ENCODE measurements at regions not wholly inside any gene's neighbourhood (a gene's known extent, or its start where the extent isn't known, plus 50 kb on each side); places are given as distances from the start of the nearest gene placed in this dataset.
"Not testable (repeated sequence)": the region's sequence is repeated elsewhere in the genome, so short reads cannot be mapped to it uniquely, and the experiment has no call there.

GRCh38 chr3:176183181-176183580 lies 1014.1 kb downstream of the TBL1XR1 start:
- H3K9me3 ChIP-seq (ENCODE audit: control insufficient read depth, low read length, poor library complexity, severe bottlenecking) = no peaks in the 10 kb centered on the region
- Mint-ChIP-seq H3K36me3 (ENCODE audit: low read depth) (no peaks in the 10 kb centered on the region), H3K4me3 (no peak overlapping the region), H3K27ac (no peak overlapping the region), H3K4me1 (no peaks in the 10 kb centered on the region), H3K27me3 (no peaks in the 10 kb centered on the region)
- ATAC-seq = no peak
- no peak for DNase-seq

DNA sequence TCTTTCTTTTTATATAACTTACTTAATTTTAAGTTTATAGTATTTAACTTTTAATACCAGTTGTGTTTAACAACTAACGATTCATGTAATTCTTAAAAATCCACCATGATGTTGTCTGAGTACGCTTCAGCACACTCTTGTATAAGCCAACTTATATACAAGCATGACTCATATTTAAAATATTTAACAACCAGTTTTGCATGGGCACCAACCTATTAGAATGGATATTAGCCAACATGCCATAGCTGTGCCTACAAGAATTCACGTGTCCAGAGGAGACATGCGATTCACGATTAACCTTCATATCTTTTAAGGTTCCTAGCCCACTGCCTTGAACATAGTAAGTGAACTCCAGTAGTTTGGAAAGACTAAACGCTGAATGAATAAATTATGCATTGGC lies 1023.2 kb downstream of the TBL1XR1 start:
- H3K9me3 ChIP-seq (ENCODE audit: control insufficient read depth, low read length, poor library complexity, severe bottlenecking) = no peaks in the 10 kb centered on the region
- DNase-seq (no peak), ATAC-seq (no peak)
- Mint-ChIP-seq H3K27me3 (no peaks in the 10 kb centered on the region), H3K4me1 (no peaks in the 10 kb centered on the region), H3K27ac (no peak overlapping the region), H3K36me3 (ENCODE audit: low read depth) (no peaks in the 10 kb centered on the region), H3K4me3 (no peak overlapping the region)

GRCh38 chr3:176172492-176172891 lies 1024.8 kb downstream of the TBL1XR1 start:
- ATAC-seq (no peak), DNase-seq (no peak)
- H3K36me3 Mint-ChIP-seq (ENCODE audit: low read depth) = no peaks in the 10 kb centered on the region
- H3K27me3 Mint-ChIP-seq = no peaks in the 10 kb centered on the region
- no peaks in the 10 kb centered on the region for H3K9me3 ChIP-seq (ENCODE audit: control insufficient read depth, low read length, poor library complexity, severe bottlenecking)
- no peaks in the 10 kb centered on the region for H3K4me1 Mint-ChIP-seq
- H3K4me3 Mint-ChIP-seq = no peak overlapping the region
- no peak overlapping the region for H3K27ac Mint-ChIP-seq

DNA sequence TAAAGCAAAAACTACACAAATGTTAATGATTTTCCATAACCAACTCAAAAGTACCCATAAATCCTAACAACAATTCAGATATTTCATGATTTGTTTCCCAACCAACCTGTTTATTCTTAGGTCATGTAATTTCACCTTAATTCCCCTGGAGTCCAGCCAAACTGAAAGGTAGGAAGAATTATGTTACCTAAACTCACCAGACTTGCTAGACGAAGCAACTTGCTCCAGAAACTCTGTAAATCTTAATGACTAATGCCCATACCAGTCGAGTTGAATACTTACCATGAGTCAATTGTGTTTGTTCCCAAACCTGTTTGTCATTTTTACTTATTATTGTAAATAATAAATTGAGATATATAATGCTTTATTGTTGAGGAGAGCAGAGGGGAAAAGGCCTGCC lies 1030.0 kb downstream of the TBL1XR1 start:
- no peaks in the 10 kb centered on the region for H3K9me3 ChIP-seq (ENCODE audit: control insufficient read depth, low read length, poor library complexity, severe bottlenecking)
- H3K36me3 Mint-ChIP-seq (ENCODE audit: low read depth) = no peaks in the 10 kb centered on the region
- no peak for DNase-seq
- no peak overlapping the region for H3K27ac Mint-ChIP-seq
- H3K4me3 Mint-ChIP-seq = no peak overlapping the region
- H3K4me1 Mint-ChIP-seq = no peaks in the 10 kb centered on the region
- ATAC-seq = no peak
- H3K27me3 Mint-ChIP-seq = no peaks in the 10 kb centered on the region

DNA sequence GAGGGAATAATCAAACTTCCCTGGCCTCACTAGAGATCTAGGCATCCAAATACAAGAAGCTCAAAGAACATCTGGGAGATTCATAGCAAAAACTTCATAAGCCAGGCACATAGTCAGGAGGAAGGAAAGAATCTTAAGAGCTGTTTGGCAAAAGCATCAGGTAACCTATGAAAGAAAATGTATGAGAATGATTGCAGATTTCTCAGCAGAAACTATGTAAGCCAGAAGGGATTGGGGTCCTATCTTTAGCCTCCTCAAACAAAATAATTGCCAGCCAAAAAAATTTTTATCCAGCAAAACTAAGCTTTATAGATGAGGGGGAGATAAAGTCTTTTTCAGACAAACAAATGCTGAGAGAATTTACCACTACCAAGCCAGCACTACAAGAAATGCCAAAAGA lies 1036.3 kb downstream of the TBL1XR1 start:
- no peaks in the 10 kb centered on the region for H3K9me3 ChIP-seq (ENCODE audit: control insufficient read depth, low read length, poor library complexity, severe bottlenecking)
- ATAC-seq = no peak
- H3K36me3 Mint-ChIP-seq (ENCODE audit: low read depth) = no peaks in the 10 kb centered on the region
- H3K27ac Mint-ChIP-seq = no peak overlapping the region
- H3K4me3 Mint-ChIP-seq = no peak overlapping the region
- DNase-seq = no peak
- no peaks in the 10 kb centered on the region for H3K4me1 Mint-ChIP-seq
- no peaks in the 10 kb centered on the region for H3K27me3 Mint-ChIP-seq

DNA sequence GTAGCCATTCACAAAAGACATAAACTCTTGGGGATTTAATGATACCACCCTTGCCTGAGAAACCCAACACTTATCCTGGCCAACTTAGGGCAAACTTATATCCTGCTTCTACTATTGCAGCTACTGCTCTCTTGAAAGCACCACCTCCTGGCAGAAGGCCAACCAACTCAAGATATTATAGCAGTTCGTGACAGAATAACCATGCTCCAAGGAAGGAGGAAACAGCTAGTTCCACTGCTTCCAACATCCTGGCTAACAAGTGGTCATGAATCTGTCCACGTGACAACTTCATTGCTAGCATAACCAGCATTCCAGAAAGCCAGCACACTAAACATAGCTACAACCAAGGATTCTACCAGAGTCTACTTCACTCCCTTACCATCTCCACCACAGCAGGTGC lies 1037.5 kb downstream of the TBL1XR1 start:
- ATAC-seq (no peak), DNase-seq (no peak)
- no peaks in the 10 kb centered on the region for H3K4me1 Mint-ChIP-seq
- no peak overlapping the region for H3K4me3 Mint-ChIP-seq
- H3K36me3 Mint-ChIP-seq (ENCODE audit: low read depth) = no peaks in the 10 kb centered on the region
- no peak overlapping the region for H3K27ac Mint-ChIP-seq
- no peaks in the 10 kb centered on the region for H3K9me3 ChIP-seq (ENCODE audit: control insufficient read depth, low read length, poor library complexity, severe bottlenecking)
- no peaks in the 10 kb centered on the region for H3K27me3 Mint-ChIP-seq

- Mint-ChIP-seq H3K36me3 (ENCODE audit: low read depth) (no peaks in the 10 kb centered on the region), H3K4me1 (no peaks in the 10 kb centered on the region), H3K27me3 (no peaks in the 10 kb centered on the region), H3K4me3 (no peak overlapping the region), H3K27ac (no peak overlapping the region)
- DNase-seq (no peak), ATAC-seq (no peak)
- no peaks in the 10 kb centered on the region for H3K9me3 ChIP-seq (ENCODE audit: control insufficient read depth, low read length, poor library complexity, severe bottlenecking)
Observed at GRCh38 chr3:176155012-176155411, 1042.3 kb downstream of the TBL1XR1 start.

DNA sequence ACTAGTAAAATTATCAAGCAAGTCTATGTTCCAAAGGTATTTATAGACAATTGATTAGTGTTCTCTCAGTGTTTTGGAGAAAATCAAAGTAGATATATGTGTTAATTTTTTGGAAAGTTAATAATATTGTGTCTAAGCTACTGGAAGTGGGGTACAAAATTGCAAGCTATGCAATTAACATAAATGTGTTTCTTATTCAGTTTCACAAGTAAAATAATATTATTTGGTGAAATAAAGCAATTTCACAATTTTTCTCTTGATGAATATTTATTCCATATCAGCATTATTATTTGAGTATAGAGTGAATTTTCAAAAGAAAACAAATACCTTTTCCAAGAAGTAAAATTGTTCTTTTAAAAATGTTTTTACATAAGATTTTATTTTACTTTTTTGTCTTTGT lies 1047.7 kb downstream of the TBL1XR1 start:
- Mint-ChIP-seq H3K36me3 (ENCODE audit: low read depth) (no peaks in the 10 kb centered on the region), H3K27ac (no peak overlapping the region), H3K27me3 (no peaks in the 10 kb centered on the region), H3K4me1 (no peaks in the 10 kb centered on the region), H3K4me3 (no peak overlapping the region)
- ATAC-seq (no peak), DNase-seq (no peak)
- no peaks in the 10 kb centered on the region for H3K9me3 ChIP-seq (ENCODE audit: control insufficient read depth, low read length, poor library complexity, severe bottlenecking)

- ATAC-seq (no peak), DNase-seq (no peak)
- Mint-ChIP-seq H3K4me1 (no peaks in the 10 kb centered on the region), H3K4me3 (no peak overlapping the region), H3K27ac (no peak overlapping the region), H3K27me3 (no peaks in the 10 kb centered on the region), H3K36me3 (ENCODE audit: low read depth) (no peaks in the 10 kb centered on the region)
- H3K9me3 ChIP-seq (ENCODE audit: control insufficient read depth, low read length, poor library complexity, severe bottlenecking) = no peaks in the 10 kb centered on the region
Observed at GRCh38 chr3:176147251-176147650, 1050.0 kb downstream of the TBL1XR1 start.

GRCh38 chr3:176141837-176142236 lies 1055.4 kb downstream of the TBL1XR1 start:
- H3K27me3 Mint-ChIP-seq = no peaks in the 10 kb centered on the region
- ATAC-seq (no peak), DNase-seq (no peak)
- no peaks in the 10 kb centered on the region for H3K9me3 ChIP-seq (ENCODE audit: control insufficient read depth, low read length, poor library complexity, severe bottlenecking)
- H3K4me1 Mint-ChIP-seq = no peaks in the 10 kb centered on the region
- H3K36me3 Mint-ChIP-seq (ENCODE audit: low read depth) = no peaks in the 10 kb centered on the region
- no peak overlapping the region for H3K4me3 Mint-ChIP-seq
- no peak overlapping the region for H3K27ac Mint-ChIP-seq

DNA sequence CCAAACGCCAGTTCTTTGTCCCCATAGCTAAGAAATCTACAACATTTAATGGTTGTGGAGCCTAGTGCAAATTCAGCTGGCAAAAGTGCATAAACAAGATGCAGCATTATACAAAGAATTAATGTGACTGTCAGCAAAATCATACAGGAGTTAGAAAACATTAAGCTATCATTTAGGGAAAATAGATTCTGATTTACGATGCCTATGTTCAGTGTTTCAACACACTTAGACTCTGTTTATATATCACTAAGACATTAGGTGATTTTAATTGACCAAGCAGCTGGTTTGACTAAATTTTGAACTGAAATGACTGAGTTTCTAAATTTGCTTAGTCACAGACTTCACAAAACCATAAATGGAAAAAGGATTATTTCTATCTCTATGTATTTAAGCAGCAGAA lies 1076.8 kb downstream of the TBL1XR1 start:
- Mint-ChIP-seq H3K4me3 (no peak overlapping the region), H3K27me3 (no peaks in the 10 kb centered on the region), H3K27ac (no peak overlapping the region), H3K4me1 (no peaks in the 10 kb centered on the region), H3K36me3 (ENCODE audit: low read depth) (no peaks in the 10 kb centered on the region)
- ATAC-seq (no peak), DNase-seq (no peak)
- H3K9me3 ChIP-seq (ENCODE audit: control insufficient read depth, low read length, poor library complexity, severe bottlenecking) = no peaks in the 10 kb centered on the region

GRCh38 chr3:176119826-176120225 lies 1077.5 kb downstream of the TBL1XR1 start:
- DNase-seq = no peak
- H3K27me3 Mint-ChIP-seq = no peaks in the 10 kb centered on the region
- H3K36me3 Mint-ChIP-seq (ENCODE audit: low read depth) = no peaks in the 10 kb centered on the region
- H3K4me3 Mint-ChIP-seq = no peak overlapping the region
- H3K4me1 Mint-ChIP-seq = no peaks in the 10 kb centered on the region
- H3K27ac Mint-ChIP-seq = no peak overlapping the region
- H3K9me3 ChIP-seq (ENCODE audit: control insufficient read depth, low read length, poor library complexity, severe bottlenecking) = no peaks in the 10 kb centered on the region
- ATAC-seq = no peak

- Mint-ChIP-seq H3K4me1 (no peaks in the 10 kb centered on the region), H3K36me3 (ENCODE audit: low read depth) (no peaks in the 10 kb centered on the region), H3K4me3 (no peak overlapping the region), H3K27ac (no peak overlapping the region), H3K27me3 (no peaks in the 10 kb centered on the region)
- DNase-seq (no peak), ATAC-seq (no peak)
- H3K9me3 ChIP-seq (ENCODE audit: control insufficient read depth, low read length, poor library complexity, severe bottlenecking) = no peaks in the 10 kb centered on the region
Observed at GRCh38 chr3:176106380-176106779, 1090.9 kb downstream of the TBL1XR1 start.

DNA sequence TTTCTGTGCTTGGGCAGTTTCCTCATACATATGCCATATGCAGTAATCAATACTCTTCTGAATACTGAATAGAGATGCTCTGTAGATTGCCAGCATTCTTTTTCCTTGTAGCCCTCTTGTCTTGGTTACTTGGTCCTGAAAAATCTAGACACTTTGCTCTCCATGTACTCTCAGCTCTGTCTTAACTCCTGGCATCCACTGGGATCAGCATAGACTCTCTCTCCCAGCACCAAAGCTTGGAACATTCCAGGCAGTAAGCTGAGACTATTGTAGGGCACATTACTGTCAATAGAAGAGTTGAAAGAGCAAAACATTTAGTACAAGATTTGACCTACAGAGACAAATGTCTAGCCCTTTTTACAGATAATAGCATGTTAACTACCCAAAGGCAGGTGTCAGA lies 1100.3 kb downstream of the TBL1XR1 start:
- DNase-seq = no peak
- no peaks in the 10 kb centered on the region for H3K9me3 ChIP-seq (ENCODE audit: control insufficient read depth, low read length, poor library complexity, severe bottlenecking)

GRCh38 chr3:176093892-176094291 lies 1103.4 kb downstream of the TBL1XR1 start:
- not testable (repeated sequence) for H3K36me3 Mint-ChIP-seq (ENCODE audit: low read depth); H3K4me1 Mint-ChIP-seq; H3K27ac Mint-ChIP-seq; H3K4me3 Mint-ChIP-seq; DNase-seq; H3K27me3 Mint-ChIP-seq; ATAC-seq; H3K9me3 ChIP-seq (ENCODE audit: control insufficient read depth, low read length, poor library complexity, severe bottlenecking)

More for the DNA sequence above, 1100.3 kb downstream of the TBL1XR1 start:
- H3K36me3 Mint-ChIP-seq (ENCODE audit: low read depth) = no peaks in the 10 kb centered on the region
- H3K27ac Mint-ChIP-seq = no peak overlapping the region
- ATAC-seq = no peak
- H3K27me3 Mint-ChIP-seq = no peaks in the 10 kb centered on the region
- H3K4me3 Mint-ChIP-seq = no peak overlapping the region
- no peaks in the 10 kb centered on the region for H3K4me1 Mint-ChIP-seq

Measured in T-helper 17 cell (primary cell).